Immature natural killer cell (primary cell): ENCODE measurements at regions not wholly inside any gene's neighbourhood (a gene's known extent, or its start where the extent isn't known, plus 50 kb on each side); places are given as distances from the start of the nearest gene placed in this dataset.

Experiments
- DNase-seq, 3 donors: peaks; one replicate each; pipeline ENCODE4 v3.0.0; 2022; ENCODE audit warnings: mixed read lengths in 1 of 3
- H3K27ac Mint-ChIP-seq, 6 donors: one replicate each; pipeline ENCODE4 v1.8.0; 2020; ENCODE audit warnings: mixed read lengths in 6 of 6, mild to moderate bottlenecking in 5 of 6, inconsistent platforms in 4 of 6, moderate library complexity in 3 of 6
- H3K27me3 Mint-ChIP-seq, 3 donors: one replicate each; pipeline ENCODE4 v1.8.0; 2020 to 2021; ENCODE audit warnings: low read depth in 3 of 3, mild to moderate bottlenecking in 3 of 3, mixed read lengths in 3 of 3, moderate library complexity in 3 of 3, inconsistent platforms in 1 of 3
- H3K36me3 Mint-ChIP-seq, 3 donors: one replicate each; pipeline ENCODE4 v1.8.0; 2020; ENCODE audit warnings: mixed read lengths in 3 of 3, inconsistent platforms in 2 of 3, mild to moderate bottlenecking in 2 of 3
- H3K4me1 Mint-ChIP-seq, 2 donors: one replicate each; pipeline ENCODE4 v1.8.0; 2020; ENCODE audit warnings: inconsistent platforms in 2 of 2, mild to moderate bottlenecking in 2 of 2, mixed read lengths in 2 of 2, moderate library complexity in 1 of 2
- H3K4me3 Mint-ChIP-seq, 5 donors: one replicate each; pipeline ENCODE4 v1.8.0; 2020; ENCODE audit warnings: mild to moderate bottlenecking in 5 of 5, mixed read lengths in 5 of 5, inconsistent platforms in 3 of 5, moderate library complexity in 3 of 5
- H3K9me3 Mint-ChIP-seq, 6 donors: one replicate each; pipeline ENCODE4 v1.8.0; 2020; ENCODE audit warnings: mild to moderate bottlenecking in 6 of 6, mixed read lengths in 6 of 6, inconsistent platforms in 4 of 6, moderate library complexity in 3 of 6

GRCh38 chr3:178174201-178174915 is 361.9 kb upstream of the KCNMB2 start:
- peaks cover 0 to 2% (median 0%) of the 10 kb centered on the region in 6 donors for H3K9me3 Mint-ChIP-seq
- no peaks in the 10 kb centered on the region for H3K4me1 Mint-ChIP-seq
- no peak overlapping the region for H3K4me3 Mint-ChIP-seq
- DNase-seq: no peak
- no peak overlapping the region for H3K27ac Mint-ChIP-seq
- peaks cover 0 to 2% (median 0%) of the 10 kb centered on the region in 3 donors for H3K27me3 Mint-ChIP-seq
- H3K36me3 Mint-ChIP-seq: no peaks in the 10 kb centered on the region

GRCh38 chr3:178181088-178181487 is 355.1 kb upstream of the KCNMB2 start:
- Mint-ChIP-seq H3K4me1 (no peaks in the 10 kb centered on the region), H3K27ac (no peak overlapping the region), H3K36me3 (no peaks in the 10 kb centered on the region), H3K4me3 (no peak overlapping the region), H3K27me3 (no peaks in the 10 kb centered on the region), H3K9me3 (no peaks in the 10 kb centered on the region)
- no peak for DNase-seq

GRCh38 chr3:178181784-178182183 is 354.5 kb upstream of the KCNMB2 start:
- H3K27ac Mint-ChIP-seq: no peak overlapping the region
- DNase-seq: no peak

GRCh38 chr3:178182337-178182779 is 353.9 kb upstream of the KCNMB2 start:
- no peak for DNase-seq
- H3K27me3 Mint-ChIP-seq: peaks cover 0 to 7% (median 0%) of the 10 kb centered on the region in 3 donors

More at GRCh38 chr3:178181784-178182183, 354.5 kb upstream of the KCNMB2 start:
- Mint-ChIP-seq H3K36me3 (no peaks in the 10 kb centered on the region), H3K4me3 (no peak overlapping the region), H3K4me1 (no peaks in the 10 kb centered on the region), H3K27me3 (peaks cover 0 to 4% (median 0%) of the 10 kb centered on the region in 3 donors), H3K9me3 (peaks cover 0 to 2% (median 0%) of the 10 kb centered on the region in 6 donors)

GRCh38 chr3:178184833-178185232 is 351.4 kb upstream of the KCNMB2 start:
- peaks cover 0 to 2% (median 0%) of the 10 kb centered on the region in 6 donors for H3K9me3 Mint-ChIP-seq
- H3K27me3 Mint-ChIP-seq: peaks cover 0 to 15% (median 1%) of the 10 kb centered on the region in 3 donors
- DNase-seq: no peak
- no peaks in the 10 kb centered on the region for H3K4me1 Mint-ChIP-seq
- no peak overlapping the region for H3K4me3 Mint-ChIP-seq
- no peaks in the 10 kb centered on the region for H3K36me3 Mint-ChIP-seq
- H3K27ac Mint-ChIP-seq: no peak overlapping the region

More at GRCh38 chr3:178182337-178182779, 353.9 kb upstream of the KCNMB2 start:
- Mint-ChIP-seq H3K4me1 (no peaks in the 10 kb centered on the region), H3K27ac (no peak overlapping the region), H3K9me3 (peaks cover 0 to 2% (median 0%) of the 10 kb centered on the region in 6 donors), H3K4me3 (no peak overlapping the region), H3K36me3 (no peaks in the 10 kb centered on the region)

GRCh38 chr3:178186666-178187065 is 349.6 kb upstream of the KCNMB2 start:
- Mint-ChIP-seq H3K4me1 (no peaks in the 10 kb centered on the region), H3K27ac (no peak overlapping the region)

GRCh38 chr3:178189854-178190253 is 346.4 kb upstream of the KCNMB2 start:
- Mint-ChIP-seq H3K9me3 (peaks cover 0 to 4% (median 0%) of the 10 kb centered on the region in 6 donors), H3K27me3 (peaks cover 0 to 17% (median 1%) of the 10 kb centered on the region in 3 donors), H3K36me3 (no peaks in the 10 kb centered on the region)

More at GRCh38 chr3:178186666-178187065, 349.6 kb upstream of the KCNMB2 start:
- Mint-ChIP-seq H3K4me3 (no peak overlapping the region), H3K27me3 (peaks cover 0 to 17% (median 1%) of the 10 kb centered on the region in 3 donors), H3K9me3 (peaks cover 0 to 2% (median 0%) of the 10 kb centered on the region in 6 donors), H3K36me3 (no peaks in the 10 kb centered on the region)
- DNase-seq: no peak

GRCh38 chr3:178193846-178194245 is 342.4 kb upstream of the KCNMB2 start:
- DNase-seq: no peak
- Mint-ChIP-seq H3K36me3 (no peaks in the 10 kb centered on the region), H3K27me3 (peaks cover 0 to 4% (median 0%) of the 10 kb centered on the region in 3 donors), H3K4me3 (no peak overlapping the region), H3K9me3 (peaks cover 0 to 7% (median 0%) of the 10 kb centered on the region in 6 donors), H3K27ac (no peak overlapping the region), H3K4me1 (no peaks in the 10 kb centered on the region)

More at GRCh38 chr3:178189854-178190253, 346.4 kb upstream of the KCNMB2 start:
- DNase-seq: no peak
- H3K4me3 Mint-ChIP-seq: no peak overlapping the region
- H3K4me1 Mint-ChIP-seq: no peaks in the 10 kb centered on the region
- no peak overlapping the region for H3K27ac Mint-ChIP-seq

- Mint-ChIP-seq H3K4me1 (no peaks in the 10 kb centered on the region), H3K9me3 (peaks cover 0 to 7% (median 0%) of the 10 kb centered on the region in 6 donors), H3K27ac (no peak overlapping the region), H3K36me3 (no peaks in the 10 kb centered on the region), H3K4me3 (no peak overlapping the region), H3K27me3 (peaks cover 0 to 3% (median 0%) of the 10 kb centered on the region in 3 donors)
- DNase-seq: no peak
Measured at GRCh38 chr3:178194539-178194938, 341.7 kb upstream of the KCNMB2 start.

GRCh38 chr3:178195824-178196223 is 340.4 kb upstream of the KCNMB2 start:
- no peak for DNase-seq
- no peak overlapping the region for H3K27ac Mint-ChIP-seq
- H3K4me1 Mint-ChIP-seq: no peaks in the 10 kb centered on the region
- H3K27me3 Mint-ChIP-seq: no peaks in the 10 kb centered on the region
- peaks cover 0 to 5% (median 0%) of the 10 kb centered on the region in 6 donors for H3K9me3 Mint-ChIP-seq
- no peak overlapping the region for H3K4me3 Mint-ChIP-seq
- H3K36me3 Mint-ChIP-seq: no peaks in the 10 kb centered on the region

GRCh38 chr3:178198329-178198728 is 337.9 kb upstream of the KCNMB2 start:
- no peak overlapping the region for H3K27ac Mint-ChIP-seq
- no peaks in the 10 kb centered on the region for H3K4me1 Mint-ChIP-seq
- H3K4me3 Mint-ChIP-seq: no peak overlapping the region
- no peaks in the 10 kb centered on the region for H3K27me3 Mint-ChIP-seq
- peaks cover 0 to 3% (median 0%) of the 10 kb centered on the region in 6 donors for H3K9me3 Mint-ChIP-seq
- no peak for DNase-seq
- no peaks in the 10 kb centered on the region for H3K36me3 Mint-ChIP-seq

- no peak overlapping the region for H3K27ac Mint-ChIP-seq
- H3K27me3 Mint-ChIP-seq: no peaks in the 10 kb centered on the region
- H3K4me3 Mint-ChIP-seq: no peak overlapping the region
Measured at GRCh38 chr3:178200316-178200715, 335.9 kb upstream of the KCNMB2 start.

GRCh38 chr3:178201714-178202113 is 334.5 kb upstream of the KCNMB2 start:
- DNase-seq: no peak
- H3K36me3 Mint-ChIP-seq: no peaks in the 10 kb centered on the region
- no peak overlapping the region for H3K27ac Mint-ChIP-seq
- H3K4me3 Mint-ChIP-seq: no peak overlapping the region
- no peaks in the 10 kb centered on the region for H3K27me3 Mint-ChIP-seq
- no peaks in the 10 kb centered on the region for H3K4me1 Mint-ChIP-seq
- peaks cover 0 to under 1% (median 0%) of the 10 kb centered on the region in 6 donors for H3K9me3 Mint-ChIP-seq

More at GRCh38 chr3:178200316-178200715, 335.9 kb upstream of the KCNMB2 start:
- Mint-ChIP-seq H3K4me1 (no peaks in the 10 kb centered on the region), H3K9me3 (peaks cover 0 to 3% (median 0%) of the 10 kb centered on the region in 6 donors), H3K36me3 (no peaks in the 10 kb centered on the region)
- no peak for DNase-seq

GRCh38 chr3:178202194-178202593 is 334.0 kb upstream of the KCNMB2 start:
- Mint-ChIP-seq H3K27ac (no peak overlapping the region), H3K4me1 (no peaks in the 10 kb centered on the region), H3K36me3 (no peaks in the 10 kb centered on the region), H3K27me3 (no peaks in the 10 kb centered on the region), H3K9me3 (no peaks in the 10 kb centered on the region), H3K4me3 (no peak overlapping the region)
- DNase-seq: no peak
